NCI-H774 (cell line): ENCODE measurements at regions not wholly inside any gene's neighbourhood (a gene's known extent, or its start where the extent isn't known, plus 50 kb on each side); places are given as distances from the start of the nearest gene placed in this dataset.
"Not testable (repeated sequence)": the region's sequence is repeated elsewhere in the genome, so short reads cannot be mapped to it uniquely, and the experiment has no call there.

Source experiments
- DNase-seq: peaks from one replicate; lab custom pipeline; 2025; lab: John Stamatoyannopoulos, UW

- DNase-seq = not testable (repeated sequence)
Observed at GRCh38 chr16:5159537-5159936, 61.9 kb upstream of the EEF2KMT start.

- no peak for DNase-seq
Observed at GRCh38 chr16:5158494-5158893, 60.9 kb upstream of the EEF2KMT start.

- not testable (repeated sequence) for DNase-seq
Observed at GRCh38 chr16:5156486-5156885, 58.9 kb upstream of the EEF2KMT start.

GRCh38 chr16:5154006-5154405 is 56.4 kb upstream of the EEF2KMT start:
- DNase-seq = not testable (repeated sequence)

- DNase-seq = not testable (repeated sequence)
Observed at GRCh38 chr16:5151409-5151808, 53.8 kb upstream of the EEF2KMT start.
